SH-SY5Y (cell line): ENCODE measurements at regions not wholly inside any gene's neighbourhood (a gene's known extent, or its start where the extent isn't known, plus 50 kb on each side); places are given as distances from the start of the nearest gene placed in this dataset.

Experiments used
- GATA2 ChIP-seq: IDR thresholded peaks from 2 replicates; pipeline ENCODE4 v1.6.1; 2011; ENCODE audit warnings: mild to moderate bottlenecking, low read depth, low read length
- GATA3 ChIP-seq: IDR thresholded peaks from 2 replicates; pipeline ENCODE4 v1.6.1; 2011; ENCODE audit warnings: low read depth, mild to moderate bottlenecking, low read length, moderate library complexity

GRCh38 chr2:67599561-67599960 is 202.4 kb downstream of the ETAA1 start:
- TF ChIP-seq GATA3, result no peak
- TF ChIP-seq GATA2, result no peak
